H1 (cell line): ENCODE measurements at regions not wholly inside any gene's neighbourhood (a gene's known extent, or its start where the extent isn't known, plus 50 kb on each side); places are given as distances from the start of the nearest gene placed in this dataset.

Experiments
- CTCF ChIA-PET: fragments of 300-600 bp; sonication (Branson Sonifier 250); formaldehyde crosslinking; loops from one replicate; lab custom pipeline; 2021; ENCODE audit not compliant: partially characterized antibody; lab: Charles Lee
- POLR2A ChIA-PET: fragments of 300-600 bp; sonication (Branson Sonifier 250); formaldehyde crosslinking; loops from one replicate; lab custom pipeline; 2021; ENCODE audit warnings: inconsistent platforms; ENCODE audit not compliant: partially characterized antibody; lab: Charles Lee
- DNase-seq, 2 experiments: peaks; one replicate each; pipeline versions ENCODE4 v3.0.0 to v3.0.0-alpha.2; 2010 to 2022; ENCODE audit warnings: low spot score in 2 of 2, low read depth in 1 of 2, mixed read lengths in 1 of 2
- FAIRE-seq: peaks from 2 replicates; lab custom pipeline; 2011; peaks lifted over from hg19 to GRCh38; lab: Jason Lieb, UNC
- H2AFZ ChIP-seq: 2 replicates; pipeline ENCODE4 v1.8.1; 2012; ENCODE audit warnings: low read length, inconsistent platforms
- H2AK5ac ChIP-seq: 2 replicates; pipeline ENCODE4 v1.6.1; 2013; ENCODE audit warnings: low read depth, low read length
- H2BK120ac ChIP-seq: replicated peaks from 2 replicates; pipeline ENCODE3; 2013; ENCODE audit warnings: low read depth, low read length, inconsistent platforms
- H2BK12ac ChIP-seq: 2 replicates; pipeline ENCODE4 v1.6.1; 2013; ENCODE audit warnings: low read depth, low read length
- H2BK15ac ChIP-seq: 2 replicates; pipeline ENCODE4 v1.6.1; 2013; ENCODE audit warnings: low read length
- H2BK20ac ChIP-seq: 2 replicates; pipeline ENCODE4 v1.6.1; 2013; ENCODE audit warnings: low read length
- H2BK5ac ChIP-seq: 2 replicates; pipeline ENCODE4 v1.6.1; 2013; ENCODE audit warnings: low read depth, low read length
- H3K14ac ChIP-seq: 2 replicates; pipeline ENCODE4 v1.6.1; 2013; ENCODE audit warnings: inconsistent platforms; ENCODE audit not compliant: insufficient read length
- H3K18ac ChIP-seq: 2 replicates; pipeline ENCODE4 v1.6.1; 2013; ENCODE audit warnings: low read length; ENCODE audit errors: extremely low read depth
- H3K23ac ChIP-seq: 2 replicates; pipeline ENCODE4 v1.6.1; 2013; ENCODE audit warnings: inconsistent platforms; ENCODE audit not compliant: insufficient read length
- H3K23me2 ChIP-seq: 2 replicates; pipeline ENCODE4 v1.6.1; 2013; ENCODE audit warnings: low read depth, low read length
- H3K27ac ChIP-seq: 2 replicates; pipeline ENCODE4 v1.6.1; 2011; ENCODE audit warnings: low read depth, low read length, inconsistent platforms
- H3K27me3 ChIP-seq, 4 experiments: replicated peaks in 1 of 4; 1 replicate in 1 of 4; 2 replicates in 3 of 4; pipeline versions ENCODE4 v1.6.1 to v1.8.1; 2011 to 2013; ENCODE audit warnings: low read length in 3 of 4, mild to moderate bottlenecking in 3 of 4, inconsistent platforms in 2 of 4, mixed read lengths in 2 of 4, moderate library complexity in 1 of 4; ENCODE audit not compliant: control insufficient read depth in 3 of 4, insufficient read depth in 3 of 4; ENCODE audit errors: extremely low read depth in 1 of 4
- H3K36me3 ChIP-seq, 4 experiments: 2 replicates each; pipeline versions ENCODE4 v1.6.1 to v1.8.1; 2011 to 2013; ENCODE audit warnings: mild to moderate bottlenecking in 4 of 4, low read length in 3 of 4, moderate library complexity in 2 of 4, control low read depth in 1 of 4, inconsistent platforms in 1 of 4; ENCODE audit not compliant: insufficient read depth in 4 of 4, control insufficient read depth in 2 of 4
- H3K4ac ChIP-seq: replicated peaks from 2 replicates; pipeline ENCODE3; 2013; ENCODE audit warnings: low read length, low read depth, mixed read lengths, inconsistent platforms; ENCODE audit not compliant: insufficient read length
- H3K4me1 ChIP-seq, 4 experiments: replicated peaks in 1 of 4; 1 replicate in 1 of 4; 2 replicates in 3 of 4; pipeline versions ENCODE4 v1.6.1 to v1.8.1; 2011 to 2013; ENCODE audit warnings: low read length in 3 of 4, inconsistent platforms in 2 of 4, mixed read lengths in 1 of 4; ENCODE audit not compliant: insufficient read depth in 4 of 4, control insufficient read depth in 3 of 4
- H3K4me2 ChIP-seq, 2 experiments: 2 replicates each; pipeline versions ENCODE4 v1.6.1 to v1.8.1; 2011 to 2013; ENCODE audit warnings: low read depth in 2 of 2, low read length in 2 of 2, control low read depth in 1 of 2, inconsistent platforms in 1 of 2, mild to moderate bottlenecking in 1 of 2; ENCODE audit not compliant: insufficient read depth in 1 of 2
- H3K4me3 ChIP-seq, 4 experiments: fragments of 200-600, 300-600 bp in 1 of 4; sonication (generic), shearing (Covaris generic), sonication (Bioruptor Twin) in 1 of 4; 2 replicates each; pipeline versions ENCODE4 v1.5.1 to v1.8.1; 2011 to 2016; ENCODE audit warnings: low read length in 4 of 4, low read depth in 3 of 4, control low read depth in 2 of 4, inconsistent platforms in 2 of 4, mild to moderate bottlenecking in 2 of 4, mixed read lengths in 1 of 4, moderate library complexity in 1 of 4; ENCODE audit not compliant: insufficient read depth in 2 of 4; ENCODE audit errors: extremely low read depth in 1 of 4
- H3K56ac ChIP-seq: replicated peaks from 2 replicates; pipeline ENCODE3; 2013; ENCODE audit warnings: low read depth, mild to moderate bottlenecking, mixed read lengths, low read length, inconsistent platforms; ENCODE audit not compliant: insufficient read length
- H3K79me1 ChIP-seq: 2 replicates; pipeline ENCODE4 v1.6.1; 2013; ENCODE audit warnings: low read depth, low read length, control low read depth
- H3K79me2 ChIP-seq, 2 experiments: 2 replicates each; pipeline versions ENCODE4 v1.6.1 to v1.8.1; 2012 to 2013; ENCODE audit warnings: low read length in 2 of 2, mild to moderate bottlenecking in 2 of 2, inconsistent platforms in 1 of 2; ENCODE audit not compliant: insufficient read depth in 2 of 2, control insufficient read depth in 1 of 2
- H3K9ac ChIP-seq, 4 experiments: replicated peaks in 1 of 4; 1 replicate in 1 of 4; 2 replicates in 3 of 4; pipeline versions ENCODE4 v1.6.1 to v1.8.1; 2011 to 2013; ENCODE audit warnings: low read depth in 3 of 4, low read length in 3 of 4, control low read depth in 2 of 4, mild to moderate bottlenecking in 2 of 4, moderate library complexity in 2 of 4, inconsistent platforms in 1 of 4; ENCODE audit errors: extremely low read depth in 1 of 4
- H3K9me3 ChIP-seq, 2 experiments: 2 replicates each; pipeline versions ENCODE4 v1.6.1 to v1.8.1; 2012 to 2013; ENCODE audit warnings: mild to moderate bottlenecking in 2 of 2, moderate library complexity in 2 of 2, control low read depth in 1 of 2, inconsistent platforms in 1 of 2, low read depth in 1 of 2, low read length in 1 of 2, mixed read lengths in 1 of 2; ENCODE audit not compliant: insufficient read depth in 2 of 2
- H4K20me1 ChIP-seq, 2 experiments: replicated peaks in 1 of 2; 2 replicates each; pipeline versions ENCODE3 to v1.8.1; 2011 to 2013; ENCODE audit warnings: inconsistent platforms in 2 of 2, low read length in 2 of 2, mild to moderate bottlenecking in 1 of 2; ENCODE audit not compliant: insufficient read depth in 2 of 2, control insufficient read depth in 1 of 2
- H4K5ac ChIP-seq: 2 replicates; pipeline ENCODE4 v1.6.1; 2013; ENCODE audit warnings: low read length, low read depth, mixed read lengths, inconsistent platforms; ENCODE audit not compliant: insufficient read length
- H4K8ac ChIP-seq: 2 replicates; pipeline ENCODE4 v1.8.0; 2013; ENCODE audit warnings: mild to moderate bottlenecking, moderate library complexity, low read length, inconsistent platforms; ENCODE audit not compliant: insufficient read depth; ENCODE audit errors: extremely low read depth
- H4K91ac ChIP-seq: replicated peaks from 2 replicates; pipeline ENCODE3; 2013; ENCODE audit warnings: low read length, mixed read lengths, inconsistent platforms; ENCODE audit not compliant: insufficient read length
- CBX8 ChIP-seq: fragments of 300-800, 300-1000 bp; sonication (generic); IDR thresholded peaks from 2 replicates; pipeline ENCODE4 v1.7.1; 2016; ENCODE audit warnings: low read depth, low read length, borderline replicate concordance

DNA sequence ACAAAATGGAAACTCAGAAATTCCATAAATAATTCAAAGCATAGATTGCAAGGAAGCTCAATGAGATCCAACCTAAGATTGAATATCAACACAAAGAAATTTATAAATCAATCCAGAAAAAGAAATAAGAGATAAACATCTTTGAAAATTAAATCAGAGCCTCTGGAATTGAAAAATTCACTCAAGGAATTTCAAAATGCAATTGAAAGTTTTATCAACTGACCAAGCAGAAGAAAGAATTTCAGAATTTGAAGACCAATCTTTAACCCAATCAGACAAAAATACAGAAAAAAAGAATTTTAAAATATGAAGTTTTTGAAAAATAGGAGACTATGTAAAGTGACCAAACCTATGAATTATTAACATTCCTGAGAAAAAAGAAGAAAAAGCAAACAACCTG lies 134.1 kb downstream of the GASK1B start:
- H2AFZ ChIP-seq = no peak overlapping the region
- H3K56ac ChIP-seq = no peak overlapping the region
- no peaks in the 10 kb centered on the region for H3K79me2 ChIP-seq
- no peaks in the 10 kb centered on the region for H3K23me2 ChIP-seq
- H3K23ac ChIP-seq = no peak overlapping the region
- no peak overlapping the region for H3K4ac ChIP-seq
- no peak overlapping the region for H2BK5ac ChIP-seq
- no peak for FAIRE-seq
- H4K8ac ChIP-seq = no peak overlapping the region
- H3K79me1 ChIP-seq = no peaks in the 10 kb centered on the region
- peaks cover 0 to 3% (median 0%) of the 10 kb centered on the region in 4 experiments; a peak in 2 of 7 replicates for H3K4me1 ChIP-seq
- H3K14ac ChIP-seq = no peak overlapping the region
- H3K9ac ChIP-seq = no peak overlapping the region
- H2BK120ac ChIP-seq = no peak overlapping the region
- H2AK5ac ChIP-seq = no peak overlapping the region
- TF ChIP-seq CBX8 = no peak
- H4K20me1 ChIP-seq = no peaks in the 10 kb centered on the region
- no peak overlapping the region for H4K91ac ChIP-seq
- H3K18ac ChIP-seq = no peak overlapping the region
- no peak overlapping the region for H3K4me3 ChIP-seq
- no peaks in the 10 kb centered on the region for H3K36me3 ChIP-seq
- no peak overlapping the region for H2BK20ac ChIP-seq
- no peak overlapping the region for H3K4me2 ChIP-seq
- POLR2A ChIA-PET = no interaction called here
- no peaks in the 10 kb centered on the region for H3K27me3 ChIP-seq
- H3K27ac ChIP-seq = no peak overlapping the region
- H2BK15ac ChIP-seq = no peak overlapping the region
- no peak for DNase-seq
- no peak overlapping the region for H2BK12ac ChIP-seq
- H4K5ac ChIP-seq = no peak overlapping the region
- CTCF ChIA-PET = interaction anchor here (1.0 kb wide), 1 partner anchor 10 kb away, joined by 3 read pairs; no protein-coding TSS in a partner anchor
- H3K9me3 ChIP-seq = no peaks in the 10 kb centered on the region
